Suprapubic skin (tissue), 4 donors: ENCODE measurements at regions not wholly inside any gene's neighbourhood (a gene's known extent, or its start where the extent isn't known, plus 50 kb on each side); places are given as distances from the start of the nearest gene placed in this dataset.

Source experiments
- POLR2A ChIP-seq, 2 donors: fragments of 450-650 bp; IDR thresholded peaks; one replicate each; pipeline ENCODE4 v1.6.1; 2017; ENCODE audit warnings: antibody characterized with exemption in 2 of 2, mild to moderate bottlenecking in 2 of 2, moderate library complexity in 2 of 2
- POLR2AphosphoS5 ChIP-seq, 3 donors: sonication (generic); formaldehyde crosslinking; IDR thresholded peaks; one replicate each; pipeline ENCODE4 v1.6.1; 2017; ENCODE audit warnings: antibody characterized with exemption in 3 of 3
- TF ChIP-seq, protein P1 (sequence below), 2 donors: fragments of 200-600 bp in 1 of 2; fragments of 450-650 bp in 1 of 2; sonication (generic) in 1 of 2; IDR thresholded peaks; one replicate each; pipeline ENCODE4 v1.5.1; 2016 to 2019; ENCODE audit warnings: antibody characterized with exemption in 2 of 2, mild to moderate bottlenecking in 1 of 2, moderate library complexity in 1 of 2

DNA sequence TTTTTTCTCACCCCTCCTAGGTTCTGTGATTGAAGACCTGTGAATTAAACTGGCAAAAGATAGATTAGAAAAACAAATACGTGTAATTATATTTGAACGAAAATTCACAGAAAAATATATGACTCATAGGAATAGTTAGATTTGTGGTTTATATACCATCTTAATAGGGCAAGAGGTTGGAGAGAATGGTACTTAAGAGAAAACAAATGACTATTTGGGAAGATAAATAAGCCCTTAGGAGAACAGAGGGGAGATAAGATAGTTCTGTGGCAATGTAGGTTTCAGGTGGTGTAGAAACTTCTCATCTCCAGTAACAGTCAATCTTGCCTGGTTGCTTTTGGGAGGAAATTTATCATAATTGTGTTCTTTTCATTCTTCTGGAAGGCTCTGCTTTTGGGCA is 122.0 kb downstream of the PRDM9 start:
- TF ChIP-seq, protein P1, sequence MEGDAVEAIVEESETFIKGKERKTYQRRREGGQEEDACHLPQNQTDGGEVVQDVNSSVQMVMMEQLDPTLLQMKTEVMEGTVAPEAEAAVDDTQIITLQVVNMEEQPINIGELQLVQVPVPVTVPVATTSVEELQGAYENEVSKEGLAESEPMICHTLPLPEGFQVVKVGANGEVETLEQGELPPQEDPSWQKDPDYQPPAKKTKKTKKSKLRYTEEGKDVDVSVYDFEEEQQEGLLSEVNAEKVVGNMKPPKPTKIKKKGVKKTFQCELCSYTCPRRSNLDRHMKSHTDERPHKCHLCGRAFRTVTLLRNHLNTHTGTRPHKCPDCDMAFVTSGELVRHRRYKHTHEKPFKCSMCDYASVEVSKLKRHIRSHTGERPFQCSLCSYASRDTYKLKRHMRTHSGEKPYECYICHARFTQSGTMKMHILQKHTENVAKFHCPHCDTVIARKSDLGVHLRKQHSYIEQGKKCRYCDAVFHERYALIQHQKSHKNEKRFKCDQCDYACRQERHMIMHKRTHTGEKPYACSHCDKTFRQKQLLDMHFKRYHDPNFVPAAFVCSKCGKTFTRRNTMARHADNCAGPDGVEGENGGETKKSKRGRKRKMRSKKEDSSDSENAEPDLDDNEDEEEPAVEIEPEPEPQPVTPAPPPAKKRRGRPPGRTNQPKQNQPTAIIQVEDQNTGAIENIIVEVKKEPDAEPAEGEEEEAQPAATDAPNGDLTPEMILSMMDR (IDR thresholded peaks at IDR 0.05) = no peak
- no peak for TF ChIP-seq POLR2AphosphoS5 (IDR thresholded peaks at IDR 0.05)
- TF ChIP-seq POLR2A (IDR thresholded peaks at IDR 0.05) = no peak
